ENCODE measurements at regions not wholly inside any gene's neighbourhood (a gene's known extent, or its start where the extent isn't known, plus 50 kb on each side); places are given as distances from the start of the nearest gene placed in this dataset.

- TF ChIP-seq CTCF (IDR thresholded peaks at IDR 0.05) (no peak), POLR2A (IDR thresholded peaks at IDR 0.05) (no peak)
These were observed 68.3 kb upstream of the GPR139 start for GRCh38 chr16:20141956-20142355.

All from esophagus squamous epithelium (tissue), 4 donors.